ENCODE measurements at regions not wholly inside any gene's neighbourhood (a gene's known extent, or its start where the extent isn't known, plus 50 kb on each side); places are given as distances from the start of the nearest gene placed in this dataset.

- in situ Hi-C loops (cut with MboI; ENCODE audit: low pct_unique_long_range_greater_than_20kb, low sequenced_read_pairs, unreplicated experiment) = no loop called here
- no peak for DNase-seq (ENCODE audit: low spot score)
- TF ChIP-seq CTCF (IDR thresholded peaks at IDR 0.05; ENCODE audit: extremely low read depth, insufficient read depth, missing control alignments) = no peak
These were observed 147.8 kb upstream of the IQSEC1 start for GRCh38 chr3:13220991-13221390.

DNA sequence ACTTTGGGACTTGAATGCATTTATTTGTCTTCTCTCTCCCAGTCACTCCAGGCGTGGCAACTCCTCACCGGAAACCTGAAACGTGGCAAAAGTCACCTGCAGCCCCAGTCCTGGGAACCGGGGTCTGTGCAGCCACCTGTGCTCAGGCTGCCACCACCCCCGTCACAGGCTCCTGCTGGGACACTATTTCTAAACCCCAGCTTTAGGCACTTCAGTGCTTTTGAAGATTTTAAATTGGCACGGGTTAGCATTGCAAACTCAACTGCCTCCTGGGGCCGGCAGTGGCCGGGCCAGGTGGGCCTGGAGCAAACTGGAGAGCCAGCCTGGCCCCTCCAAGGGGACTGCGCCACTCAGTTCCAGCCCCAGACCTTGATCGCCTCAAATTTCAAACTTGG, 146.7 kb upstream of the IQSEC1 start:
- no peak for TF ChIP-seq CTCF (IDR thresholded peaks at IDR 0.05; ENCODE audit: extremely low read depth, insufficient read depth, missing control alignments)
- no peak for DNase-seq (ENCODE audit: low spot score)
- in situ Hi-C loops (cut with MboI; ENCODE audit: low pct_unique_long_range_greater_than_20kb, low sequenced_read_pairs, unreplicated experiment) = no loop called here

- no peak for DNase-seq (ENCODE audit: low spot score)
- in situ Hi-C loops (cut with MboI; ENCODE audit: low pct_unique_long_range_greater_than_20kb, low sequenced_read_pairs, unreplicated experiment) = no loop called here
- TF ChIP-seq CTCF (IDR thresholded peaks at IDR 0.05; ENCODE audit: extremely low read depth, insufficient read depth, missing control alignments) = no peak
These were observed 146.1 kb upstream of the IQSEC1 start for GRCh38 chr3:13219077-13219901.

GRCh38 chr3:13218541-13218908, 145.3 kb upstream of the IQSEC1 start:
- DNase-seq (ENCODE audit: low spot score) = no peak
- no peak for TF ChIP-seq CTCF (IDR thresholded peaks at IDR 0.05; ENCODE audit: extremely low read depth, insufficient read depth, missing control alignments)
- in situ Hi-C loops (cut with MboI; ENCODE audit: low pct_unique_long_range_greater_than_20kb, low sequenced_read_pairs, unreplicated experiment) = no loop called here

DNA sequence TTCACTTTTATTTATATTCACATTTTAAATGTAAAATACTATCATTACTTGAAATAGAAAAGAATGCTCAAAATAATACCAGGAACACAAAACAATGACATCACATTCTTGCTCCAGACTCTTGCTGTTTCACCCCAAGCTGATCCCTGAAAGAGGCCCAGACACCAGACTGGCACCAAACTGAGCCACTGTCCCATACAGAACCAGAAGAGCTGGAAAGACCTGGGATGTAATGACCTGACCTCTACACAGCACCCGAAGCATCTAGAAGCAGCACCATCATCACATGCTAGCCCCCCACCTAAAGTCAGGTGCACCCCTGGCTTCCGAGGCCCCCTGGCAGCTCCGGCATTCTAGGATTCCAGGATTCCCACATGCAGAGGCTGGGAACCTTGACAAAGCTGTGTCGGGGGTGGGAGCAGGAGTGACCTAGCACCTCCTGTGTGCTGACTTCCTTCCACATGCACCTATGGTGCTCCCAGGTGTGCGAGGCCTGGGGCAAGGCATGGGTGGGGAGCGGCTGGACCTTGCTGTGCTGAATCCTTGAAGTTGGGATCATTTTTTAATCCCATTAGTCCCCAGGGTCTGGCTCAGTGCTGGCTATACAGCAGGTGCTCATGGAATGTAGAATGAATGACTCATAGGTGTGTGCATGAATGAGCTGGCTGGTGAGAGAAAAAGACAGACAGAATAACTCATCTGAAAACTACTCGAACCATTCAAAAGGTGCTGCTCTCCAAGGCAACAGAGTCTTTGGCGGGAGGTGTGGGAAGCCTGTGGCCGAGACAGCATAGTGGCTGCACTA, 144.7 kb upstream of the IQSEC1 start:
- in situ Hi-C loops (cut with MboI; ENCODE audit: low pct_unique_long_range_greater_than_20kb, low sequenced_read_pairs, unreplicated experiment) = no loop called here
- TF ChIP-seq CTCF (IDR thresholded peaks at IDR 0.05; ENCODE audit: extremely low read depth, insufficient read depth, missing control alignments) = no peak
- DNase-seq (ENCODE audit: low spot score) = no peak

DNA sequence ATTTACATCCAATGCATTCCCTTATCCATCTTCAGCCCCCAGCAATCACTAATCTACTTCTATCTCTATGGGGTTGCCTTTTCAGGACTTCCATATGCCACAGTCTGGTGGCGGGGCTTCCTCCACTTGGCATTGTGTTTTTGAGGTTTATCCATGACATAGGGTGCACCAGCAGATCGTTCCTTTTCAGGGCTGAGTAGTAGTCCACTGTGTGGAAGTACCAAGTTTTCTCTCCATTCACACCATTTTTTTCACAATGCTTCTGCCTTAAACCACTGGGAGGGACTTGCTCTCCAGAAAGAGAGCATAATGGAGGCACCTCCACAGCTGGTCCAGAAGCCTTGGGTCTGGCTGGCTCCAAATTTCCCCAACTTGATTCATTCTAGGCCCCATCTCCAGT, 144.0 kb upstream of the IQSEC1 start:
- no peak for DNase-seq (ENCODE audit: low spot score)
- no peak for TF ChIP-seq CTCF (IDR thresholded peaks at IDR 0.05; ENCODE audit: extremely low read depth, insufficient read depth, missing control alignments)
- in situ Hi-C loops (cut with MboI; ENCODE audit: low pct_unique_long_range_greater_than_20kb, low sequenced_read_pairs, unreplicated experiment) = no loop called here
